ENCODE measurements at regions not wholly inside any gene's neighbourhood (a gene's known extent, or its start where the extent isn't known, plus 50 kb on each side); places are given as distances from the start of the nearest gene placed in this dataset.
A peak's percentile ranks its signal among the peaks of the same experiment; 100 is the strongest.

- H3K9me3 Mint-ChIP-seq: peaks cover 3% of the 10 kb centered on the region
- ChIA-PET CTCF (no interaction called here), POLR2A (no interaction called here)
- no peak for DNase-seq
- no peak for ATAC-seq
- no peaks in the 10 kb centered on the region for H3K27me3 Mint-ChIP-seq
- intact Hi-C loops (cut with micrococcal nuclease): no loop called here
- TF ChIP-seq, protein P1, sequence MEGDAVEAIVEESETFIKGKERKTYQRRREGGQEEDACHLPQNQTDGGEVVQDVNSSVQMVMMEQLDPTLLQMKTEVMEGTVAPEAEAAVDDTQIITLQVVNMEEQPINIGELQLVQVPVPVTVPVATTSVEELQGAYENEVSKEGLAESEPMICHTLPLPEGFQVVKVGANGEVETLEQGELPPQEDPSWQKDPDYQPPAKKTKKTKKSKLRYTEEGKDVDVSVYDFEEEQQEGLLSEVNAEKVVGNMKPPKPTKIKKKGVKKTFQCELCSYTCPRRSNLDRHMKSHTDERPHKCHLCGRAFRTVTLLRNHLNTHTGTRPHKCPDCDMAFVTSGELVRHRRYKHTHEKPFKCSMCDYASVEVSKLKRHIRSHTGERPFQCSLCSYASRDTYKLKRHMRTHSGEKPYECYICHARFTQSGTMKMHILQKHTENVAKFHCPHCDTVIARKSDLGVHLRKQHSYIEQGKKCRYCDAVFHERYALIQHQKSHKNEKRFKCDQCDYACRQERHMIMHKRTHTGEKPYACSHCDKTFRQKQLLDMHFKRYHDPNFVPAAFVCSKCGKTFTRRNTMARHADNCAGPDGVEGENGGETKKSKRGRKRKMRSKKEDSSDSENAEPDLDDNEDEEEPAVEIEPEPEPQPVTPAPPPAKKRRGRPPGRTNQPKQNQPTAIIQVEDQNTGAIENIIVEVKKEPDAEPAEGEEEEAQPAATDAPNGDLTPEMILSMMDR (IDR thresholded peaks at IDR 0.05): no peak
- peaks cover 12% of the 10 kb centered on the region for H3K4me1 Mint-ChIP-seq (ENCODE audit: low read depth)
- H3K27ac Mint-ChIP-seq: no peak overlapping the region
- H3K36me3 Mint-ChIP-seq (ENCODE audit: low read depth): no peaks in the 10 kb centered on the region
- no peak overlapping the region for H3K4me3 Mint-ChIP-seq
These were observed 162.1 kb downstream of the SNX18 start for GRCh38 chr5:54679686-54680085.

GRCh38 chr5:54678737-54679136 is 161.2 kb downstream of the SNX18 start:
- POLR2A ChIA-PET: no interaction called here

DNA sequence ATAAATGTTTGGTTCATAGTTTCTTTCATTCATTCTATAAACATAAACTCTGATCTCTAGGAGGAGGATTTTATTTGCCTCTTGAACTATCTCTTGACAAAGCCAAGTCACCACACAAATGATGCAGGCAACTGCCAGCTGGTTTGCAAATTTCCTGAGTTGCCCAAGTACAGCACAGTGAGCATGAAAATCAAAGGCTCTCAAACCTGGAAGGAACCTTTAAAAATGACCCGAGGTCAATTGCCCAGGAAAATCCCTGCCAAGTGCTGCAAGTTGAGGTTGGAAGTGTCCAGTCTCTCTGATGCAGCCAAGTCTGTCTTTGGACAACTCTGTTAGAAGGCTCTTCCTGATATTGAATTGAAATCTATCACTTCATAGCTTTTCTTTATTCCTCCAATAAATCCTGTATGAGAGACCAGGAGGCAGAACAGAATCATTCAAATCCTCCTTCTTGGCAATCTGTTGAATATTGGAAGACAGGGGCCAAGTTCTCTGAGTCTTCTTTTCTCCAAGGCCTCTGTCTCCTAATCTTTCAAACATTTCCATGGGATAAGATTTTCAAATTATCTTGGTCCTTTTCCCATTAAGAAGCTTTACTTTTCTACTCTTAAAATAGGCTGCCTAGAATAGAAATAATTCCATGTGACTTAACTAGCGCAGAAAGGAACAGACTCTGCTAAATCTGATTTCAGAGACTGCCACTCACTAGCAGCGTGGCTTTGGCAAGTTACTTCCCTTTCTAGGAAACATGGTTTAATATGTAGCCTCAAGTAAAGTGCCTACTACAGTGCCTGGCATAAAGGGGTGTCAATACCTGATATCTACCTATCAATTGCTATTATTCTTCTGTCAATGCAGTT is 159.2 kb downstream of the SNX18 start:
- CTCF ChIA-PET: no interaction called here
- no peak for DNase-seq
- no peak for ATAC-seq
- POLR2A ChIA-PET: no interaction called here
- Mint-ChIP-seq H3K4me1 (ENCODE audit: low read depth) (peaks cover 35% of the 10 kb centered on the region), H3K27ac (no peak overlapping the region), H3K27me3 (no peaks in the 10 kb centered on the region), H3K36me3 (ENCODE audit: low read depth) (no peaks in the 10 kb centered on the region), H3K9me3 (peaks cover 1% of the 10 kb centered on the region), H3K4me3 (no peak overlapping the region)
- intact Hi-C loops (cut with micrococcal nuclease): no loop called here
- TF ChIP-seq, protein P1 (IDR thresholded peaks at IDR 0.05): no peak

More at GRCh38 chr5:54678737-54679136, 161.2 kb downstream of the SNX18 start:
- DNase-seq: no peak
- H3K27me3 Mint-ChIP-seq: no peaks in the 10 kb centered on the region
- H3K36me3 Mint-ChIP-seq (ENCODE audit: low read depth): no peaks in the 10 kb centered on the region
- H3K27ac Mint-ChIP-seq: no peak overlapping the region
- no peak for ATAC-seq
- TF ChIP-seq, protein P1 (IDR thresholded peaks at IDR 0.05): no peak
- H3K9me3 Mint-ChIP-seq: peaks cover 3% of the 10 kb centered on the region
- CTCF ChIA-PET: no interaction called here
- intact Hi-C loops (cut with micrococcal nuclease): no loop called here
- H3K4me3 Mint-ChIP-seq: no peak overlapping the region
- H3K4me1 Mint-ChIP-seq (ENCODE audit: low read depth): peaks cover 21% of the 10 kb centered on the region

GRCh38 chr5:54673523-54674225 is 156.1 kb downstream of the SNX18 start:
- Mint-ChIP-seq H3K27me3 (no peaks in the 10 kb centered on the region), H3K27ac (peak overlapping the region; percentile 4), H3K36me3 (ENCODE audit: low read depth) (no peaks in the 10 kb centered on the region), H3K9me3 (peaks cover 1% of the 10 kb centered on the region), H3K4me3 (no peak overlapping the region), H3K4me1 (ENCODE audit: low read depth) (peaks cover 52% of the 10 kb centered on the region)
- ChIA-PET CTCF (interaction anchor here (0.8 to 2.5 kb wide), 5 partner anchors 16 to 439 kb away, joined by 3 to 10 read pairs (median 4); partner anchors contain the start of gene SNX18), POLR2A (interaction anchor here (0.6 to 1.2 kb wide), 3 partner anchors 71 to 351 kb away, joined by 3 to 4 read pairs (median 3); no protein-coding TSS in a partner anchor)
- intact Hi-C loops (cut with micrococcal nuclease): no loop called here
- peak; percentile 73 for DNase-seq
- TF ChIP-seq, protein P1 (IDR thresholded peaks at IDR 0.05): no peak
- peak; percentile 90 for ATAC-seq

DNA sequence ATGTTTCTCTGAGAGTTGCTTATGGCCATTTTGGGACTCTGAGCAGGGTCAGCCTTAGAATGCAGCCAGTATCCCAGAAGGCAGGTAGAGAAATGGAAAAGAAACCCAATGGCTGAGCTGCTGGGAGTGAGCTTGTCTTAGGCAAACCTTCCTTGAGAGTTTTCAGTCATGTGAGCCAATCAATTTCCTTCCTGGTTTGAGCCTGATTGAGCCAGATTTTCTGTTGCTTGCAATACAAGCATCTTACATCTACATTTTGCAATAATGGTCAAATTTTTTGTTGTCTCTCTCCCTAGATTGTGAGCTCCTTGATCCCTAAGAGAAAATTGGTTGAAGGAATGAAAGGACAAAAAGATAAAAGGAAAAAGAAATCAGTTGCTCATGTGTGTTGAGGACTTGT is 155.3 kb downstream of the SNX18 start:
- intact Hi-C loops (cut with micrococcal nuclease): no loop called here
- peaks cover 52% of the 10 kb centered on the region for H3K4me1 Mint-ChIP-seq (ENCODE audit: low read depth)

More for the DNA sequence above, 155.3 kb downstream of the SNX18 start:
- Mint-ChIP-seq H3K36me3 (ENCODE audit: low read depth) (no peaks in the 10 kb centered on the region), H3K27me3 (no peaks in the 10 kb centered on the region), H3K27ac (no peak overlapping the region), H3K4me3 (no peak overlapping the region), H3K9me3 (peaks cover 1% of the 10 kb centered on the region)
- no peak for ATAC-seq
- POLR2A ChIA-PET: interaction anchor here (1.2 kb wide), 1 partner anchor 72 kb away, joined by 3 read pairs; no protein-coding TSS in a partner anchor
- CTCF ChIA-PET: interaction anchor here (1.3 to 2.5 kb wide), 2 partner anchors 17 to 172 kb away, joined by 4 to 10 read pairs; no protein-coding TSS in a partner anchor
- TF ChIP-seq, protein P1 (IDR thresholded peaks at IDR 0.05): no peak
- DNase-seq: no peak

All from activated CD8-positive, alpha-beta T cell treated with anti-CD3 and anti-CD28 coated beads for 36 hours (primary cell).